ENCODE measurements at regions not wholly inside any gene's neighbourhood (a gene's known extent, or its start where the extent isn't known, plus 50 kb on each side); places are given as distances from the start of the nearest gene placed in this dataset.

DNA sequence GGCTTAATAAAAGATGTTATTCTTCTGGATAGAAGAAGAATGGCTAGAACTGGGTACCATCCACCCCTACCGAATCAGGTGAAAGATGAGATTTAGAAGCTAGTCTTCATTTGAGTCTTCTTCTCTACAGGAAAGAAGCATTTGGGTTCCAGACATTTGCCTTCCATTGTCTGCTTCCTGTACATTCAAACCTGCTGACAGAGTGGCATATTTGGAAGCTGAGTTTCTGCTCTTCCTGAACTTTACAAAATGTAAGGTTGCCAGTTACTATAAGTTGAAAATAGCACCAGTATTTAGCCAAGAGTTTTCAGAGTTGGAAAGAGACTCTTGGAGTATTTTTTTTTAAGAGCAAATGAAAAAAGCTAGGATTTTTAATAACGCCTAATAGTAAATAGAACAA is 525.4 kb upstream of the TLE4 start:
- no peak for TF ChIP-seq POLR2A (IDR thresholded peaks at IDR 0.05)
- TF ChIP-seq, protein P1, sequence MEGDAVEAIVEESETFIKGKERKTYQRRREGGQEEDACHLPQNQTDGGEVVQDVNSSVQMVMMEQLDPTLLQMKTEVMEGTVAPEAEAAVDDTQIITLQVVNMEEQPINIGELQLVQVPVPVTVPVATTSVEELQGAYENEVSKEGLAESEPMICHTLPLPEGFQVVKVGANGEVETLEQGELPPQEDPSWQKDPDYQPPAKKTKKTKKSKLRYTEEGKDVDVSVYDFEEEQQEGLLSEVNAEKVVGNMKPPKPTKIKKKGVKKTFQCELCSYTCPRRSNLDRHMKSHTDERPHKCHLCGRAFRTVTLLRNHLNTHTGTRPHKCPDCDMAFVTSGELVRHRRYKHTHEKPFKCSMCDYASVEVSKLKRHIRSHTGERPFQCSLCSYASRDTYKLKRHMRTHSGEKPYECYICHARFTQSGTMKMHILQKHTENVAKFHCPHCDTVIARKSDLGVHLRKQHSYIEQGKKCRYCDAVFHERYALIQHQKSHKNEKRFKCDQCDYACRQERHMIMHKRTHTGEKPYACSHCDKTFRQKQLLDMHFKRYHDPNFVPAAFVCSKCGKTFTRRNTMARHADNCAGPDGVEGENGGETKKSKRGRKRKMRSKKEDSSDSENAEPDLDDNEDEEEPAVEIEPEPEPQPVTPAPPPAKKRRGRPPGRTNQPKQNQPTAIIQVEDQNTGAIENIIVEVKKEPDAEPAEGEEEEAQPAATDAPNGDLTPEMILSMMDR (IDR thresholded peaks at IDR 0.05 in 4 of 5, conservative IDR thresholded peaks at IDR 0.05 in 1 of 5) = no peak

All from gastrocnemius medialis (tissue), 4 donors.